HG02884 (cell line): ENCODE measurements at regions not wholly inside any gene's neighbourhood (a gene's known extent, or its start where the extent isn't known, plus 50 kb on each side); places are given as distances from the start of the nearest gene placed in this dataset.

ENCODE experiments used
- ATAC-seq: cut with Tn5 transposase; IDR thresholded peaks from one replicate; pipeline ENCODE4 v1.9.1; 2021; ENCODE audit warnings: mild to moderate bottlenecking, moderate library complexity; ENCODE audit not compliant: unreplicated experiment

DNA sequence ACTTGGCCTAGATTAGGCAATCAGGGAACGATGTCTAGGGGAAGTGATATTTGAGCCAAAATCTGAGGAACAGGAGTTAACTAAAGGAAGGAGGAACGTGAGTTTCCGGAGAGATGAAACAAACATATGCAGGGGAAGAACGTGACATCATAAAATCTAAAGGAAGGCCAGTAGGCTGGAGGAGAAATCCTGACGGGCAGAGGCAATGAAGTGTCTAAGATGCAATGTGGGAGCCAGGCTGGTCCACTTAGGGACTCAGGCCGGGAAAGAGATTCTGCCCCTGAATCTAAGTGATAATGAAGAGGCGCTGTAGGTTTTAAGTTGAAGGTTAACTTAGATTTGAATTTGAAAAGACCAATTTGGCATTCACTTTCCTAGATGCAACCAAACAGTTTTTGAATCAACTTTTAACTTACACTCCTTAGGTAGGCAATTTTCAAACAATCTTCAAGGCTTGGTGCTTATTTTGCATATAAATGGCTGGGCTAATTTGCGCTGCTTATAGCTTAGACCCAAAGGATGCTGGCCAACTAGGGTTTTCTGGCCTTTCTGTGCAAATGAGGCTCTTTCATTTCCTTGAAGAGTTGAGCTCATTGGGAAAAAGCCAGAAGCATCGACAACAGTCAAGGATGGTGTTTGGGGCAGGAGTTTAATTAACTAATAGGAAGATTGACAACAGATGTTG lies 221.7 kb downstream of the SOX11 start:
- ATAC-seq, result no peak

DNA sequence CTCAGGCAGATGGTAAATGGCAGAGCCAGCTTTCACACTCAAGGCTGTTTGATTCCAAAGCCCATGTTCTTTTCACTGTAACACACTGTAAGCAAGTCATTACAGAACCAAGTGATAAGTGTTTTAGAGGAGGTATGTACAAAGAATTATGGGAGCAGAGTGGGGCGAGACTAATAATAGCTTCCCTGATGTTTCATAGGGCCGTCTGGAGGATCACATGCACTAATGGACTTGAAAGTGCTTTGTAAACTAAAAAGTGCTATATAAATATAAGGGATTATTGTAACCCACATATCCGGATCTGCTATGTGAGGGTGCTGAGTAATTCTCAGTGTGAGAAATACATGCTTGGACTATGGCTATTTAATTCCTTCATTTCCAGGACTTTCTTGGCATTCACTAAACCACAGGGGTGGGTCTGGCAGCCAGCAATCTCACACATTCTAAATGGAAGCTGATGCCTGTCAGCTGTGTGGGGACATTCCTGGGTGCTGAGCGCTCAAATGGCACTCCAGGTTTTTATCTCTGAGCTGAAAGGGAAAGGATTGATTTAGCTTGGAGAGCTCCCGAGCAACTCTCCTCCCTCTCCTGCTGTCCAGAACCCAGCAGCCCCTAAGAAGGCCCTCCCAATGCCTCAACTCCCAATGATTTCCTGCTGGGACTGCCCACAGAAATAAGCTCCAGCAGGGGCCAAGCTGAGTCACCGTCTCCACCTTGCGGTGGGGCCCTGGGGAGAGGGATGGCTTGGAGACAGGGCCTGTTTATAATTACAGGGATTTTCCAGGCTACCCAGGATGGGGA lies 222.8 kb downstream of the SOX11 start:
- ATAC-seq, result no peak

- ATAC-seq, result no peak
Observed at GRCh38 chr2:5915881-5916310, 223.7 kb downstream of the SOX11 start.

GRCh38 chr2:5921081-5921642 lies 229.0 kb downstream of the SOX11 start:
- no peak for ATAC-seq

DNA sequence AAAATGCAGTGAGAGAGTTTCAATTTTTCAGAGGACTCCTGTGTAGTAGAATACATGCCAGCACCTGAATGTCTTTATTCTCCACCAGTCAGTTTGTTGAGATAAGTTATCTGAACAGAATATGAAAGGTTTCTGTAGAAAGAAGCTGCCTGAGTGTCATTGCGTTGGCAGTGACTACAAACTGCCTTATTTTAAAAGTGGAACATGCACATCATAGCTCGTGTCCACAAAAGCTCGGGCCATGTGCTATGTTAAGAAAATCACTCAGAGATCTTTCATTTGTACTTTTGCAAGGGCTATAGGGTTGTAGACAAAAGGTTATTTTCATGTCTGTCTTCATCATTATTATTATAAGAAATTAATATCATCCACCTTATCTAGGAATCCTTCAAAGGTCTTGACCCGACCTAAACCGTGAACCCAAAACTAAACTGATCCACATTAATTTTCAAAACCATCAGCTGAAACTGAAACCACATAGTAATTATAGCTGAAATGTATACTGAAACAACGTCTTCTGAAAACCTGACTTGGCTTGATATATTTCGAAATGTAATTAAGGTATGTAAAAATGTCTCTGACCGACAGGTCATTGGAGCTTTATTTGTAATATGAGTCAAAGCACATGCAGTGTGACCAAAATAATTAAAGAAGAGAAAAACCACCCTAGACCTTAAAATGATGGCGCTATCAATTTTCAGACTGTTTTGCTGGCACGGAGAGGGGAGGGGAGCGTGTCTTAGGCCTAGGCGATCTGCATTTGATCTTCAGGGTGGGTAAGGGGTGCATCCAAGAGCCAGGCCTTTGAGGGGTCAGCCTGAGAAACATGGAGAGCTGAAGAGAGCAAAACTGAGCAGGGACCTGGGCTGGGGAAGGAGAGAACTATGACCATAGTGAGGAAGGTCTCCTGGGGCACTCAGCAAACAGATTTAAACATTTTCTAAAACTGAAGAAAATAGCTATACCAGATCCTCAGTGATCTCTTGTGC lies 232.1 kb downstream of the SOX11 start:
- no peak for ATAC-seq

GRCh38 chr2:5925604-5926003 lies 233.4 kb downstream of the SOX11 start:
- ATAC-seq, result no peak

DNA sequence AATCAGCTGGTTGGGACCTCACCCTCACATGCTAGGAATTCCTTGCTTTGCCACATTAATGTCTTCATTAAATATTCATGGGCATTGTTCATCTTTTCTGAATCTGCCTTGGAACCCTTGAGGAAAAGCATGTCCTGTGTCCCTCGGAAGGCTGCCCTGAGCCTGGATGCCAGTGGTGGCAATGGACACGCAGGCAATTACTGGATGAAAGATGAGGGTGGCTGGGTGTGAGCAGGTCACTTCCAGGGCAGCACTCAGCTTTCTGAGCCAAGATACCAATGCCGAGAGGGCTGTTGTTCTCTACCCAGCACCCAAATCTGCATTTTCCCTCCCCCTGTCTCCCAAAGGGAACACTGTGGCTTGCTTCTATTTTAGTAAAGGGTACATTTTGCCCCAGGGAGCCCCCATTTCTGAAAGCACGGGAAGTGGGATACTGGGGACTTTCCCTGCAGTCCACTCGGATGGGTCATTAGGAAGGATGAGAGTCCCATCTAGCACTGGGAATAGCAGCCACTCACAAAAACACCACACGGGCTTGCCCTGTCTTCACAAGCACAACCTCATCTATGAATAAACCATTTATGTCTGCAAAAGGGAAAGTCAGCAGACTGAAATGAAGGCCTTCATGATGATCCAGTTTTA lies 234.8 kb downstream of the SOX11 start:
- ATAC-seq, result no peak

GRCh38 chr2:5932556-5933469 lies 240.6 kb downstream of the SOX11 start:
- ATAC-seq, result no peak

DNA sequence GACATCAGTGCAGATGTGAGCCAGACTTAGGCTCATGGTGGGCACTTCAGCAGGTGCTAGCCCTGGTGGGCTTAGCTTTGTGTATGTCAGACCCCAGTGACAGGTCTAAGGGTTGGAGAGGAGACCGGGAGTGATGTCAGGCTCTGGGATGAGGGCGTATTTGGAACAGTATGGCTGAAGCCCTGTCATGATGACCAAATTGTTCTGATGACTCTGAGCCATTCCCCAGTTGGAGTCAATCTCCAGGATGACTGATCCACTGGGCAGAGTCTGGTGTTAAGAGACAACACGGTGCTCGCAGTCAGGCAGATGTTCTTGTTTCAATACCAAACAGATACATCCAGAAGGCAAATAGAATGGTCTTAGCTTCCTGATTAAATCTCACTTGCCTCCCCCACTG lies 241.5 kb downstream of the SOX11 start:
- ATAC-seq, result no peak

- no peak for ATAC-seq
Observed at GRCh38 chr2:5937321-5937720, 245.1 kb downstream of the SOX11 start.

DNA sequence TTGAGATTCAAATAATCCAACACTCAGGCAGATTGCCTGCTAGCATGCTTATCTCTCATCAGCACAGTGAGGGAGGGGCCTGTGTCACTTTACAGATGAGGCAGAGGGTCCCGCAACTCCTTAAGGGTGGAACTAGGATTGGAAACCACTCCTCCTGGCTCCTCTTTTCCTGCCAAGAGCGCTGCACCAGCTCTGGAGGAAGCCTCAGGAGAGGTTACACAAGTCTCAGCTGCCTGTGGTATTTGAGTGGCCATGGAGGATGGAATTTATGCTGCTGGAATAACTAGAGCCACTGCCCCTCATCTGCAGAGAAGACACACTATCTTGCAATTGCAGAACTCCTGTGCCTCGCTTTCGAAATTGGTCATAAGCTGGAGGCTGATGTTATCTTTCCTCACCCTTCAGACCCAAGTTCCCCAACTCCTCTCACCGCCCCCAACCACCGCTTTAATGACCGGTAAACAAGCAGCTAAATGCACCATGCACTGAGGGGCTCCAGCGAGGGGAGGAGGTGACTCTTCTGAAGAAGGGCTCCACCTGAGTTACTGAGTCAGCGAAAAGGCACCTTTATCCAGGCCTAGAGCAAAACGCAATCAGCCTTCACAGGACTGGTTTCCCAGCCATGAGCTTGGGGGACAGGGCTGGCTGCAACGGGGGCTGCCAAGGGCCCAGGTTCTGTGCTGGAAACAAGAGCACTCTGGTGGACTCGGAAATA lies 245.8 kb downstream of the SOX11 start:
- ATAC-seq, result no peak

DNA sequence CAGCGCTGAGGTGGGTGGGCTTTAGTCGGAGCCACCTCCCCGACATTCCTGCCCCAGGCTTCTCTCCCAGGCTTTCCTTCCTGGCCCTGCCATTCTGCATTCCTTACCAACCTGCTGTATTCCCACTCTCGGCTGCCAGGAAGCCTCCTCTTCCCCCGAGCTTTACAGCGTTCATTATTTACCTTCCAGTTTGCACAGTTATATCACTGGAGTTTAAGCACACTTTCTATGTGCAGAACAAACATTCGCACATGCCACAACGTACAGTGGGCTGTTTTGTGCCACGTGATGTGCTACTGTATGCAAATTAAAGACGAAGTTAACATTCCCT lies 246.3 kb downstream of the SOX11 start:
- ATAC-seq, result no peak

- no peak for ATAC-seq
Observed at GRCh38 chr2:5939553-5939952, 247.4 kb downstream of the SOX11 start.

DNA sequence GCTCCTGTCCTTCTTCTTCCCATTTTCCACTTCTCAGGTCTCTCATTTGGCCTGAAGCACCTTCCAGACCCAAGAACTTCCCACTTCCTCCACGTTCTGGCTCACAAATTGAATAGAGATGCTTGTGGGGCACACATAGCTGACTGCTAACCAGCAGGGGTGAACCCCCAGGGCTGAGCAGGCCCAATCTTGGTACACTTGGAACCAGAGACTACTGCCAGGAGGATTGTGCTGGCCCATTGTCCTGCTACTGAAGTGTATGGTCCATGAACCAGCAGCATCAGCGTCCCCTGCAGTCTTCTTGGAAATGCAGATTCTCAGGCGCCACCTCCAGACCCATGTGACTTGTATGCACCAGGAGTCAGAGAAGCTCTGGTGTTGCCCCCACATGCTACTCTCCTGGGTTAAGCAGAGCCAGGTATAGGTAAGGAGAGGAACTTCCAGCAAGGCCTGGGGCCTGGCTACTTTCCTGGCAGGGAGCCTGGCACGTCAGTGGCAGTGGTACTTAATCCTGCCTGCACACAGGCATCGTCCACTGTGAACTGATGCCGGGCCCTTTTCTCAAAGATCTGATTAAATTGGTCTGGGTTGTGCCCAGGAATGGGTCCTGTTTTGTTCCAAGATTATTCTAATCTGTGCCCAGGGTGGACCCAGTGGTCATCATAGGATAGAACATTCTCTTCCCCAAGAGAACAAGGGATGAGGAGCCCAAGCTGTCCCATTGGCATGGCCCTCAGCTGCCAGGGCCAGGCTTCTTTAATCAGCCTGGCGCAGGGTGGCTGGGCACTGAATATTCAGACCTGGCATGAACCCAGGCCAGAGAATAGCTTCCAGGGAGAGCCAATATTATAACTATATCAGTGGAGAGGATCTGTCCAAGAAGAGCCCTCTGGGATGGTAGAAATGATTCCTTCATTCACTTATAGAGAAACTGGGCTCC lies 248.7 kb downstream of the SOX11 start:
- no peak for ATAC-seq

DNA sequence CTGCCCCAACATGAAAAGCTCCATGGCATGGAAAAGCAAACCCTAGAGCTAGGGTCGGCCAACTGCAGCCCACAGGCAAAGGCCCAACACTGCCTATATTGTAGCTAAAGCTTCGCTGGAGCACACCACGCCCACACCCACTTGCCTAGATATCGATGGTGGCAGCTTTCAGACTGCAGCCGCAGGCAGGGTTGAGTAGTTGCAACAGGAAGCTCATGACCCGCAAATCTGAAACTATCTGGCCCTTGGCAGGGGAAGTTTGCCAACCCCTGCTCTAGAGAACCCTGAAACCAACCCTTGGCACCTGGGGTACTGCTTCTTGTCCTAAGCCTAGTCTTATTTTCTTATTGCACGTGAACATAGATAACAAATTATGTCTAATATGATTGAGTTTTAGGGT lies 250.0 kb downstream of the SOX11 start:
- no peak for ATAC-seq

- ATAC-seq, result no peak
Observed at GRCh38 chr2:5945742-5946141, 253.6 kb downstream of the SOX11 start.

DNA sequence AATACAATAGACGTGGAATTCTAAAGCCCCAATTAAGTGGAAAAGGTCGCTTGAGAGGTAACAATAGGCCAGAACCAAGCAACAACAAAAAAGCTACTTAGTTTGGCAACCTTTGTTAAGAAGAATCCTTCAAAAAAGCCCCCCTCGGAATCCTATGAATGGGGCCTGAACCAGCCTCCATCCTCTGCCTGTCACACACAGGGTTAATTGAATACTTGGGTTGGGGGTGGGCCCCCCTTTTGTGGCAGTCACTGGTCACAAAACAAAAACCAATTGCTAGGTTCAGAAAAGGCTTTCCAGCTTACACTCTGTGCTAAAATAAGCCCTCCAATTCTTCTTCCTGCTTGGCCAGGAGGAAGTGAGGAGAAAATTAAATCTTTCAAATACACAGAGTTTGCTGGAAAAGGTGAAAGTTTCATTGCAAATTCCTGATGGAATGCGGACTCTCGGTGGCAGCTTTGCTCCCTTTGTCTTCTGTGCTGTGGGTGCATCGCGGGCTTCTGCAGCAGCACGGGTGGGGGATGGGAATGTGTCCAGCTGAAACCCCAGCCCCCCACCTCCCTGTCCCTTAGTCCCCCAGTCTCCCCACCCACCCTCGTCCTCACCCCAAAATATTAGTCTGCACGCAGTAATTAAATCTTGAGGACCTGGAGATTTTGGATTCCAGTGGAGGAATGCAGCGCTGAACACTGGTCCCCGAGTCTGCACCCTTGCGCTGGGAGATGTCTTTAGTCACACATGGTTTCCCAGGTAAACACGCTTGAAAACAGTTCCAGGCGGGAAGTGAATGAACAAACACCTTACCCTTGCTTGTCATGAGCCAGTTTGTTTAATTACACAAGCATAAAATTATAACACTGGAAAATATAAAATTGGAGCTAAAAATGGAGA lies 254.3 kb downstream of the SOX11 start:
- ATAC-seq, result no peak
